PC-9 (cell line): ENCODE measurements at regions not wholly inside any gene's neighbourhood (a gene's known extent, or its start where the extent isn't known, plus 50 kb on each side); places are given as distances from the start of the nearest gene placed in this dataset.
"Not testable (repeated sequence)": the region's sequence is repeated elsewhere in the genome, so short reads cannot be mapped to it uniquely, and the experiment has no call there.

Experiments used
- CTCF ChIP-seq: fragments of 200-600 bp; sonication (generic); conservative IDR thresholded peaks from 2 replicates; pipeline ENCODE4 v1.6.1; 2017; ENCODE audit warnings: mixed run types, antibody characterized with exemption, mild to moderate bottlenecking, moderate library complexity
- EZH2 ChIP-seq: fragments of 200-600 bp; sonication (generic); IDR thresholded peaks from 2 replicates; pipeline ENCODE4 v1.8.0; 2017; ENCODE audit warnings: antibody characterized with exemption, low read depth

DNA sequence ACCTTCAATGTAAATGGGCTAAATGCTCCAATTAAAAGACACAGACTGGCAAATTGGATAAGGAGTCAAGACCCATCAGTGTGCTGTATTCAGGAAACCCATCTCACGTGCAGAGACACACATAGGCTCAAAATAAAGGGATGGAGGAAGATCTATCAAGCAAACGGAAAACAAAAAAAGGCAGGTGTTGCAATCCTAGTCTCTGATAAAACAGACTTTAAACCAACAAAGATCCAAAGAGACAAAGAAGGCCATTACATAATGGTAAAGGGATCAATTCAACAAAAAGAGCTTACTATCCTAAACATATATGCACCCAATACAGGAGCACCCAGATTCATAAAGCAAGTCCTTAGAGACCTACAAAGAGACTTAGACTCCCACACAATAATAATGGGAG lies 161.6 kb downstream of the AHSP start:
- TF ChIP-seq CTCF, EZH2: not testable (repeated sequence)
